Upper lobe of right lung (tissue), 1 donor: ENCODE measurements at regions not wholly inside any gene's neighbourhood (a gene's known extent, or its start where the extent isn't known, plus 50 kb on each side); places are given as distances from the start of the nearest gene placed in this dataset.

Experiments
- ATAC-seq: fragments of 200-7000 bp; cut with Tn5 transposase; one replicate; pipeline ENCODE4 v1.9.1; 2020; ENCODE audit warnings: mild to moderate bottlenecking, moderate library complexity
- DNase-seq: peaks from one replicate; pipeline ENCODE4 v3.0.0-alpha.2; 2020
- H3K27ac ChIP-seq: fragments of 200-600 bp; one replicate; pipeline ENCODE4 v1.8.0; 2022
- H3K27me3 ChIP-seq: fragments of 200-600 bp; one replicate; pipeline ENCODE4 v1.8.0; 2022; ENCODE audit warnings: mild to moderate bottlenecking
- H3K36me3 ChIP-seq: fragments of 200-600 bp; one replicate; pipeline ENCODE4 v1.8.0; 2022
- H3K4me1 ChIP-seq: fragments of 200-600 bp; one replicate; pipeline ENCODE4 v1.8.0; 2022
- H3K4me3 ChIP-seq: fragments of 200-600 bp; one replicate; pipeline ENCODE4 v1.8.0; 2022; ENCODE audit warnings: mild to moderate bottlenecking
- H3K9me3 ChIP-seq: fragments of 200-600 bp; one replicate; pipeline ENCODE4 v1.8.0; 2022
- CTCF ChIP-seq: fragments of 200-600 bp; IDR thresholded peaks from one replicate; pipeline ENCODE4 v1.8.0; 2022; ENCODE audit warnings: antibody characterized with exemption
- intact Hi-C: fragments of 100-400 bp; cut with DNase I; formaldehyde crosslinking; loops from one replicate; pipeline ENCODE4 v1.11.0; 2022
- donor health status: DM: no; HTN: yes; CAD: no; lungs with severe emphysema.

DNA sequence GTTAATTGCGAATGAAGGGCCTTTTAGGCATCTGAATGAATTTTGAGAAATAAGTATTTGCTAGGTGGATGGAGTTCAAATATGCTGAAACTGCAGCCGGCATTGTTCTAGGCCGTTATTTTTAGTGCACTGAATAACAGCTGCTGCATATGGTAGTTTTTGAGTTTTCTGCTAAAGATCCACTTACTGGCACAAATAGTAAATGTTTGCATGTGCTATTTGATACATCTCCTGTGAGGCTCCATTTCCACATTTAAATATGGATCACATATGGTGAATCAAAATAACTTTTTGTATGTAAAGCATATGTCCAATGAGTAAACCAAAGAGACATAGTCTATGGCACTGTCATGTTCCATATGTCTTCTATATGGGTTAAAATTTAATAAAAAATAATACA, 56.7 kb upstream of the CNTN4 start:
- intact Hi-C loops, result no loop called here
- no peak overlapping the region for H3K4me3 ChIP-seq
- H3K9me3 ChIP-seq, result no peaks in the 10 kb centered on the region
- no peaks in the 10 kb centered on the region for H3K36me3 ChIP-seq
- ATAC-seq, result no peak
- H3K4me1 ChIP-seq, result no peaks in the 10 kb centered on the region
- no peaks in the 10 kb centered on the region for H3K27me3 ChIP-seq
- no peak for DNase-seq
- no peak for TF ChIP-seq CTCF
- H3K27ac ChIP-seq, result no peak overlapping the region
